ENCODE measurements at regions not wholly inside any gene's neighbourhood (a gene's known extent, or its start where the extent isn't known, plus 50 kb on each side); places are given as distances from the start of the nearest gene placed in this dataset.

DNA sequence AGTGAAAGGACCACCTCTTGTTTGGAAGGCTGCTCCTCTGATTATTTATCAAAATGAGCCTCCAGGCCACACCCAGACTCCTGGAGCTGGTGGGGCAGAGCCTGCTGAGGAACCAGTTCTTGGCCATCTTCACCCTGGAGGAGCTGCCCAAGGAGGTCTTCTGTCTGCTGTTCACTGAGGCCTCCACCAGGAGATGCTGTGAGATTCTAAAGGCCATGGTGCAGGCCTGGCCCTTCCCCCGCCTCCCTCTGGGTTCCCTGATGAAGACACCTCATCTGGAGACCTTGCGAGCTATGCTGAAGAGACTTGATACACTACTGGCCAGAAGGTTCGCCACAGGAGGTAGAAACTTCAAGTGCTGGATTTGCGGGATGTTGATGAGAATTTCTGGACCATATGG, 61.7 kb upstream of the GJA8 start:
- no peak for TF ChIP-seq CTCF (conservative IDR thresholded peaks at IDR 0.05 in 1 of 2, IDR thresholded peaks at IDR 0.05 in 1 of 2; ENCODE audit: low read depth in 1 of 2, low read length in 2 of 2)
- no peak for TF ChIP-seq EZH2 (IDR thresholded peaks at IDR 0.05; ENCODE audit: low read length, missing control alignments)

All from fibroblast of lung (primary cell).